A172 (cell line): ENCODE measurements at regions not wholly inside any gene's neighbourhood (a gene's known extent, or its start where the extent isn't known, plus 50 kb on each side); places are given as distances from the start of the nearest gene placed in this dataset.

Experiments
- DNase-seq: peaks from one replicate; pipeline ENCODE4 v3.0.0-alpha.2; 2015; ENCODE audit warnings: low spot score

GRCh38 chr15:98554272-98555172 is 93.8 kb upstream of the IGF1R start:
- DNase-seq = no peak

- no peak for DNase-seq
These were observed 93.2 kb upstream of the IGF1R start for GRCh38 chr15:98555173-98555515.

DNA sequence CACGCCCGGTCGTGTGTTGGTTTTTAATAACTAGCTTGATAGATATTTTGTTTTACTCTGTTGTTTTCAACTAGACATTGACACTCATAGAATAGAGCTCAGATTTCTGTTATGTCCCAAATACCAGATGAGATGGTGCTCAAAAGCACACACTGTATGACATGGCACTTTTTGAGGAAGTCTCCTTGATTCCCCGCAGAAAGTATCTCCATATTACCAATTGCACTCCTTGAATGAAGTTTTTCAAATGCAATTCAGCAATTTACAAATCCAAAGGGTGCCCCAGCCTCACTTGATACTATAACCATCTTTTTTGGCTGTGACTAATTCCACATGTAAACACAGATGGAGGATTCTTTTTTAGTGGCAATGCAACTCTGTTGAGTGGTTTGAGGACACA is 92.0 kb upstream of the IGF1R start:
- no peak for DNase-seq

DNA sequence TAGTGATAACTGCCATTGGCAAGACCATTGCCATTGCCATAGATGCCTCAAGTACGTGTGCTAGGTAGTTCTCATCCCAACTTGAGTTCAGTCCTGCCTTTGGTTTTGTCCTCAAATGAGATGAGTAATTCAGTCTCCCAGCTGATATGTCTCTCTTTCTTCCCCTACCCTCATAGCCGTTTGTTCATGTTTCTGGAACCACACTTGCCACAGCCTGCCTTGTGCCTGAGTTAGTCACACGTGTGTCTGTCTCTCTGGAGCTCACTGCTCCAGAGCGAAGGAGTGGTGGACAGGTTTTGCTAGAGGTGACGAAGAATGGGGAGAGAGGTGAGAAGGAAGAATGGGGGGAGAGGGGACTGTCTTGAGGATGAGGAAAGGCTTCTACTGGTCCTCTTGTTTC is 88.0 kb upstream of the IGF1R start:
- DNase-seq = no peak

DNA sequence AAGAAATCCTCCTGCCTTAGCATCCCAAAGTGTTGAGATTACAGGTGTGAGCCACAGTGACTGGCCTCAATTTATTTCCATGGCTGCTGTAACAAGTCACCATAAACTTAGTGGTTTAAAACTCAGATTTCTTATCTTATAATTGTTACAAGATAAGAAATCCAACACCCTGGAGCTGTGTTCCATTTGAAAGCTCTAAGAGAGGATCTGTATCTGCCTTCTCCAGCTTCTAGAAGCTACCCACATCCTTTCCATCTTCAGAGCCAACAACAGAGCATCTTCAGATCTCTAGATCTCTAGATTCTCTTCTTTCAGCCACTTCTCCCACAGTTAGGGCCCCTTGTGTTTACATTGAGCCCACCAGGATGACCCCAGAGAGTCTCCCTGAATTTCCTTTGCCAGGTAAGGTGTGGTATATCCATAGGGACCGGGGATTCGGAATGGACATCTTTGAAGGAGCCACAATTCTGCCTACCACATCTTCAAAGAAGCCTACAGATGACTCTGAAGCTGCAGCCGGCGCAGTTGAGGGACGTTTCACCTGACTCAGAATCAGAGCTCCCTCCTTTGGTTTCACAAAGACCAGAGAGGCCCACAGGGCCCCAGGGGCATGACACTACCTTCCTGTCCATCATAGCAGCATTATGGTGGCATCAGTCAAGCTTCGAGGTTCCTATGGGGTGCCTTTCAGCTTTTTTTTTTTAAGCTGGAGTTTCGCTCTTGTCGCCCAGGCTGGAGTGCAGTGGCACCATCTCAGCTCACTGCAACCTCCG is 87.0 kb upstream of the IGF1R start:
- DNase-seq = no peak

DNA sequence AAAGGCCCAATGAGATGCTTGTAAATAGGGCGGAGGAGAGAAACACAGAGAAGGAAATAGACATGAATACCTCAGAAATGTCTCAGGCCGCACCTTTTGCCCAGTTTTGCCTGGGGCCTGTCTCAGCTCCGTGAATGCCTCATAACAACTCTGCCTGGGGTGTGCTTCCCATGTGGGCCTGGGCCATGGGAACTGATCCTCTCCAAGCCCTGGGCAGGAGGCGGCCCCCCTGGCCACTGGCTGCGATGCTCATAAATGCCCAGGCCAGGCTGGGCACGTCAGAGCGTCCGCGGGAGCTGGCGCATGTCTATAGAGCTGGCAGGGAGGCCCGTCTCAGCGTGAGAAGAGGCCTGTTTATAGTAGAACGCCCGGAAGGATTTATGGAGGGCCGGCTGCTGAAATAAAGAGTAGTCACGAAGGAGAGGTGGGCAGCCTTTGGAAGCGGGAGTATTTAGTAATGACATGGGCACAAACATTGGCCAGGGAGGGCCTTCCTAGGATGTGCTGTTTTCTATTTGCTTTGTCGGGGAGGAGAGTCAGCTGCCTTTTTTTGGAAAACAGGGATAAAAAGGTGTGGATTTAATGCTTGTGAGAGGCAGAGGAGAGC is 85.9 kb upstream of the IGF1R start:
- DNase-seq = no peak

- no peak for DNase-seq
These were observed 82.8 kb upstream of the IGF1R start for GRCh38 chr15:98565566-98565965.

DNA sequence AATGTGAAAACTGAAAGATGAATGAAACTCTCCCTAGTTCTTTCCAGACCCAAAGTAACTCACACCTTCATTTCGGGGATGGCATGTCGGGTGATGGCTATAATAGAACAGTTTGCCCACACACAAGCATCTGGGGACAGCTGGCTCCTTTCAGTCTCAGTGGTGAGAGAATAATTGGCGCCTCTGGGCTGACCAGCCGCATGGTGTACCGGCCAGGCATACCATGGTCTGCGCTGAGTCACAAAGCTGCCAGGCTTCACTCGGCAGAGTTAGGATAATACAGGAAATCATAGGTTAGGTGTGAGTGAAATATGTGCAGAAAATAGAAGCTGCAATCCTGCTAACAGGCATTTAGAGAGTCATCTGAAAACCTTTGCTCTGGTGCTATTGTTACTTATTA is 80.4 kb upstream of the IGF1R start:
- DNase-seq = peak; percentile 66

DNA sequence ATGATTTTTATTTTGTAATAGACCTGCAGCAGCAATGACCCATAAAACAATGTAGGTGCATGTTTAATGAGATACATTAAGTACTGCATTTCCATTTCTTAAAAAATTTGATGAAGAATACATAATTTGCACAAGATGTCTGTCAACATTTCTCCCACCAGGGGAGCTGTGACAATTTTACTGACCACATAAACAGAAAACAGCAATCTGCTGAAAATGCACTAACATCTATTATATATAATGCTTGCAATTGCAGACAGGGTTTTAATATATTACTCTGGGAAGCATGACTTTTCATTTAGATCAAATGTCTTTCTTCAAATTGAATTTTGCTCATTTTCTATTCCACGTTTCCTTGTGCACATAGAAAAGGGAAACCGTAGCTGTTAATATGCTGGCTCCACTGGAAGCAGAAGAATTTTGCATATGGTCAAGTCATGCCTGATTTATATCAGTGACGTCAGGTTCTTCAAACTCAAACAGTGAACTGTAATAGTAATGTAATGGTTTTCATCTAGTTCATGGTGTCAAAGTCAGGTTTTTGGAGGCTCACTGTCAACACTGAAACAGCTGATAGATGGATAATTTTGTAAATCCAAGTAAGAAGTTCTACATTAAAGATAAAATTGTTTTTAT is 79.8 kb upstream of the IGF1R start:
- peak; percentile 16 for DNase-seq

- no peak for DNase-seq
These were observed 78.2 kb upstream of the IGF1R start for GRCh38 chr15:98570119-98570518.

DNA sequence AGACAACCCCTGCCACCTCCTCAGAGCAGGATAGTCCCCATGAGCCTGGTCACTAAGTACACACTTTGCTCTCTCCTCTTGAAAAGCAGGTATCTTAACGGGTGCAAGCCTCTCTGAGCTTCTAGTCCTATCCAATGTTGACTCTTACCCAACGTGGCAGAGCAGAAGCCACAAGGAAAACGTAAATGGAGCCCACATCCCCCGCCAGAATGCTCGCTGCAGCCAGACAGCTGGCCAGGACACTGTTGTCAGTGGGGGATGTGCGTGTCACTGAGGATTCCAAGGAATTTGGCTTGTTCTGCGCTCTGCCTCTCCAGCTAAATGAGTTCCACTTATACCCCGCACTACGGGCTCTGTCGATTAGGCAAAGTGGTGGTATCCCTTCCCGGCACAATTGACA is 67.8 kb upstream of the IGF1R start:
- no peak for DNase-seq

DNA sequence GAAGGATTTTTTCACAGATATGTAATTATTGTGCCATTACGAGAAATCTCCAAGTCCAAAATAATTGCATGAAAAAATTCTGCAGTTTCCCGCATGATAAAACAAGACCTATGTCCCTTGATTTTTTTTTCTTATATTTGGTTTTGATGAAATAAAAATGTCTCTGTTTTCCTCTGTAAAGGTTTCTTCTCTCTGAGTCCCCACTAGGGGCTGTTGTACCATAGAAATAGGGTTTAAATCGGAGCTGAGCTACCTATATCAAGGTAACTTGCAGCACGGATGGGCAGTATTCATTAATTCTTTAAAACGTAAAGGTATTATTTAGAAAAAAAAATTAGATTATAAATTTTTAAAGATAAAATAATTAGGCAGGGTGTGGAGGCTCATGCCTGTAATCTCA is 66.6 kb upstream of the IGF1R start:
- DNase-seq = no peak

- no peak for DNase-seq
These were observed 65.3 kb upstream of the IGF1R start for GRCh38 chr15:98582900-98583554.

- DNase-seq = no peak
These were observed 64.4 kb upstream of the IGF1R start for GRCh38 chr15:98583771-98584430.

DNA sequence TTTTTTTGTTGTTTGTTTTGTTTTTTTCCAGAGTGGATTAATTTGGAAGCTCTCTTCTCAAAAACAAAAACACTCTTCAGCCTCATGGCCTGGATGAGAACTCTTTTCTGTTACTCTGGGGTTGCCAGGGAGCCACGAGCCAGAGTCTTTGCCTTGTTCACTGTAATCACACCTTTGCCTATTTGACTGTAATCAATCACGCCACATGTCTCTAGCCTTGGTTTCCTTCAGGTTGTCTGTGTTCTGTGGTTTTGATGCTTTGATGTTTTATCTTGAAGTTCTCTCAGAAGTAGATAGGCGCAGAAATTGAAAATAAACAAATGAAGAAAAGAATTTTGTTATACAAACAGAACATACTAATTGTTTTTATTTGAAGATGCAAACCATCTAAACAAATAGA is 62.3 kb upstream of the IGF1R start:
- DNase-seq = no peak

GRCh38 chr15:98592136-98592535 is 56.2 kb upstream of the IGF1R start:
- DNase-seq = no peak

DNA sequence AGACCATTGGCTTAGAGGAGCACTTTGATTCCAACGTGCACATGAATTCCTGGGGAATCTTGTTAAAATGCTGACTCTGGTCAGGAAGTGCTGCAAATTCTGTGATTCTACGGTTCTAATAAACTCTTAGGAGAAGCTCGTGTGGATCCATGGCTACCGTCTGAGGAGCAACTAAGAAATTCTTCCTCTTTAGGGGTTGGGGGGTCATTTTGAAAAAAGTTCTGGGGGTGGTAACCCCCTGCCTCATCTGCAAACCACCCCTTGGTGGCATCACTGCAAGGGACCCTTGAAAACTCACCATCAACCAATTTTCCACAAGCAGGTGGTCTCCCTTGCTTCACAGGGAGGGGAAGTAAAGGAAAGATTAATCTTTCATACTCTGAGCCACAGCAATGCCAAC is 52.2 kb upstream of the IGF1R start:
- no peak for DNase-seq

GRCh38 chr15:98596885-98597392 is 51.4 kb upstream of the IGF1R start:
- no peak for DNase-seq

GRCh38 chr15:98597666-98598065 is 50.7 kb upstream of the IGF1R start:
- no peak for DNase-seq
